ENCODE measurements at regions not wholly inside any gene's neighbourhood (a gene's known extent, or its start where the extent isn't known, plus 50 kb on each side); places are given as distances from the start of the nearest gene placed in this dataset.
"Not testable (repeated sequence)": the region's sequence is repeated elsewhere in the genome, so short reads cannot be mapped to it uniquely, and the experiment has no call there.

- Histone ChIP-seq H3K4me3 (ENCODE audit: low read length) (no peak overlapping the region), H4K20me1 (ENCODE audit: control insufficient read depth, insufficient read depth, low read depth, low read length) (no peaks in the 10 kb centered on the region), H3K27ac (ENCODE audit: low read depth, low read length) (no peak overlapping the region), H3K4me1 (ENCODE audit: control insufficient read depth, low read length) (no peaks in the 10 kb centered on the region), H3K79me2 (ENCODE audit: control insufficient read depth, low read length) (no peaks in the 10 kb centered on the region), H3K27me3 (ENCODE audit: control insufficient read depth, low read length) (no peaks in the 10 kb centered on the region), H3K4me2 (ENCODE audit: low read length) (no peak overlapping the region), H3K36me3 (ENCODE audit: control insufficient read depth, low read length) (no peaks in the 10 kb centered on the region), H3K9me2 (replicated peaks; ENCODE audit: control insufficient read depth, low read length) (no peaks in the 10 kb centered on the region), H3K9me3 (ENCODE audit: control insufficient read depth, insufficient read depth, low read length) (no peaks in the 10 kb centered on the region), H3F3A (ENCODE audit: control insufficient read depth, insufficient read depth) (no peaks in the 10 kb centered on the region)
- no peak for TF ChIP-seq EZH2phosphoT487 (IDR thresholded peaks at IDR 0.05; ENCODE audit: borderline replicate concordance, low read length)
- TF ChIP-seq, protein P1, sequence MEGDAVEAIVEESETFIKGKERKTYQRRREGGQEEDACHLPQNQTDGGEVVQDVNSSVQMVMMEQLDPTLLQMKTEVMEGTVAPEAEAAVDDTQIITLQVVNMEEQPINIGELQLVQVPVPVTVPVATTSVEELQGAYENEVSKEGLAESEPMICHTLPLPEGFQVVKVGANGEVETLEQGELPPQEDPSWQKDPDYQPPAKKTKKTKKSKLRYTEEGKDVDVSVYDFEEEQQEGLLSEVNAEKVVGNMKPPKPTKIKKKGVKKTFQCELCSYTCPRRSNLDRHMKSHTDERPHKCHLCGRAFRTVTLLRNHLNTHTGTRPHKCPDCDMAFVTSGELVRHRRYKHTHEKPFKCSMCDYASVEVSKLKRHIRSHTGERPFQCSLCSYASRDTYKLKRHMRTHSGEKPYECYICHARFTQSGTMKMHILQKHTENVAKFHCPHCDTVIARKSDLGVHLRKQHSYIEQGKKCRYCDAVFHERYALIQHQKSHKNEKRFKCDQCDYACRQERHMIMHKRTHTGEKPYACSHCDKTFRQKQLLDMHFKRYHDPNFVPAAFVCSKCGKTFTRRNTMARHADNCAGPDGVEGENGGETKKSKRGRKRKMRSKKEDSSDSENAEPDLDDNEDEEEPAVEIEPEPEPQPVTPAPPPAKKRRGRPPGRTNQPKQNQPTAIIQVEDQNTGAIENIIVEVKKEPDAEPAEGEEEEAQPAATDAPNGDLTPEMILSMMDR (IDR thresholded peaks at IDR 0.05; ENCODE audit: low read depth, low read length, poor library complexity, severe bottlenecking) = no peak
Measured at GRCh38 chr2:240191001-240191400, 50.5 kb upstream of the OTOS start.

GRCh38 chr2:240192661-240193060 is 52.2 kb upstream of the OTOS start:
- Histone ChIP-seq H3K36me3 (ENCODE audit: control insufficient read depth, low read length) (no peaks in the 10 kb centered on the region), H3K9me2 (replicated peaks; ENCODE audit: control insufficient read depth, low read length) (no peaks in the 10 kb centered on the region), H3K4me3 (ENCODE audit: low read length) (no peak overlapping the region), H3K27me3 (ENCODE audit: control insufficient read depth, low read length) (no peaks in the 10 kb centered on the region), H3K4me2 (ENCODE audit: low read length) (no peak overlapping the region), H3K79me2 (ENCODE audit: control insufficient read depth, low read length) (no peaks in the 10 kb centered on the region), H3F3A (ENCODE audit: control insufficient read depth, insufficient read depth) (no peaks in the 10 kb centered on the region), H3K9me3 (ENCODE audit: control insufficient read depth, insufficient read depth, low read length) (no peaks in the 10 kb centered on the region), H3K4me1 (ENCODE audit: control insufficient read depth, low read length) (no peaks in the 10 kb centered on the region), H4K20me1 (ENCODE audit: control insufficient read depth, insufficient read depth, low read depth, low read length) (no peaks in the 10 kb centered on the region), H3K27ac (ENCODE audit: low read depth, low read length) (no peak overlapping the region)
- TF ChIP-seq EZH2phosphoT487 (IDR thresholded peaks at IDR 0.05; ENCODE audit: borderline replicate concordance, low read length) = no peak
- TF ChIP-seq, protein P1 (IDR thresholded peaks at IDR 0.05; ENCODE audit: low read depth, low read length, poor library complexity, severe bottlenecking) = no peak

DNA sequence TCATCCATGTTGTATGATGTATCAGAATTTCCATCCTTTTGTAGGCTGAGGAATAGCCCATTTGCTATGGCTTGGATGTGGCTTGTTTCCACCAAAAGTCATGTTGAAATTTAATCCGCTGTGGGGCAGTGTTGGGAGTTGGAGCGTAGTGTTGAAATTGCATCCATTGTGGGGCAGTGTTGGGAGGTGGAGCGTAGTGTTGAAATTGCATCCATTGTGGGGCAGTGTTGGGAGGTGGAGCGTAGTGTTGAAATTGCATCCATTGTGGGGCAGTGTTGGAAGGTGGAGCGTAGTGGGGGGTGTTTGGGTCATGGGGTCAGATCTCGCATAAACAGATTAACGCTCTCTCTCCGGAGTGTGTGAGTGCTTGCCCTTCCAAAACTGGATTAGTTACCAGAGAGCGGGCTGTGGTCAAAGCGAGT is 53.9 kb upstream of the OTOS start:
- not testable (repeated sequence) for H3K4me1 ChIP-seq (ENCODE audit: control insufficient read depth, low read length); H3K79me2 ChIP-seq (ENCODE audit: control insufficient read depth, low read length); H3K9me3 ChIP-seq (ENCODE audit: control insufficient read depth, insufficient read depth, low read length); H3K27ac ChIP-seq (ENCODE audit: low read depth, low read length); H3K4me3 ChIP-seq (ENCODE audit: low read length); H3K9me2 ChIP-seq (replicated peaks; ENCODE audit: control insufficient read depth, low read length); H3K36me3 ChIP-seq (ENCODE audit: control insufficient read depth, low read length); H3F3A ChIP-seq (ENCODE audit: control insufficient read depth, insufficient read depth); H4K20me1 ChIP-seq (ENCODE audit: control insufficient read depth, insufficient read depth, low read depth, low read length); H3K4me2 ChIP-seq (ENCODE audit: low read length); H3K27me3 ChIP-seq (ENCODE audit: control insufficient read depth, low read length)

GRCh38 chr2:240195316-240195861 is 54.9 kb upstream of the OTOS start:
- no peaks in the 10 kb centered on the region for H3F3A ChIP-seq (ENCODE audit: control insufficient read depth, insufficient read depth)
- H3K9me2 ChIP-seq (replicated peaks; ENCODE audit: control insufficient read depth, low read length) = no peaks in the 10 kb centered on the region
- no peaks in the 10 kb centered on the region for H3K4me1 ChIP-seq (ENCODE audit: control insufficient read depth, low read length)
- no peak overlapping the region for H3K27ac ChIP-seq (ENCODE audit: low read depth, low read length)
- no peaks in the 10 kb centered on the region for H3K9me3 ChIP-seq (ENCODE audit: control insufficient read depth, insufficient read depth, low read length)
- H3K36me3 ChIP-seq (ENCODE audit: control insufficient read depth, low read length) = no peaks in the 10 kb centered on the region
- no peaks in the 10 kb centered on the region for H3K79me2 ChIP-seq (ENCODE audit: control insufficient read depth, low read length)
- H4K20me1 ChIP-seq (ENCODE audit: control insufficient read depth, insufficient read depth, low read depth, low read length) = no peaks in the 10 kb centered on the region
- H3K4me3 ChIP-seq (ENCODE audit: low read length) = no peak overlapping the region
- no peak overlapping the region for H3K4me2 ChIP-seq (ENCODE audit: low read length)
- no peak for TF ChIP-seq EZH2phosphoT487 (IDR thresholded peaks at IDR 0.05; ENCODE audit: borderline replicate concordance, low read length)
- TF ChIP-seq, protein P1 (IDR thresholded peaks at IDR 0.05; ENCODE audit: low read depth, low read length, poor library complexity, severe bottlenecking) = no peak
- H3K27me3 ChIP-seq (ENCODE audit: control insufficient read depth, low read length) = no peaks in the 10 kb centered on the region

All from DOHH2 (cell line).